ENCODE measurements at regions not wholly inside any gene's neighbourhood (a gene's known extent, or its start where the extent isn't known, plus 50 kb on each side); places are given as distances from the start of the nearest gene placed in this dataset.

GRCh38 chr13:47170971-47171370 lies 274.1 kb upstream of the HTR2A start:
- Histone ChIP-seq H2AFZ (ENCODE audit: low read depth, low read length, severe bottlenecking) (no peak overlapping the region), H3K4me2 (ENCODE audit: low read depth, low read length, poor library complexity, severe bottlenecking) (no peak overlapping the region), H3K9ac (ENCODE audit: low read length) (no peak overlapping the region), H3K4me3 (ENCODE audit: insufficient read depth, low read length, poor library complexity, severe bottlenecking) (no peak overlapping the region), H3K27ac (ENCODE audit: low read depth, low read length) (no peak overlapping the region), H3K27me3 (ENCODE audit: low read length) (no peaks in the 10 kb centered on the region), H3F3A (ENCODE audit: insufficient read depth) (no peaks in the 10 kb centered on the region), H3K79me2 (ENCODE audit: insufficient read depth, low read length) (no peaks in the 10 kb centered on the region), H3K9me2 (replicated peaks; ENCODE audit: insufficient read depth, low read length) (no peaks in the 10 kb centered on the region), H4K20me1 (ENCODE audit: low read depth, low read length) (no peaks in the 10 kb centered on the region), H3K9me3 (ENCODE audit: insufficient read depth, low read length) (no peaks in the 10 kb centered on the region), H3K36me3 (ENCODE audit: low read length) (no peaks in the 10 kb centered on the region)
- TF ChIP-seq EZH2phosphoT487 (conservative IDR thresholded peaks at IDR 0.05; ENCODE audit: low read length), result no peak

GRCh38 chr13:47168618-47169017 lies 271.8 kb upstream of the HTR2A start:
- Histone ChIP-seq H3K27ac (ENCODE audit: low read depth, low read length) (no peak overlapping the region), H3K36me3 (ENCODE audit: low read length) (no peaks in the 10 kb centered on the region), H4K20me1 (ENCODE audit: low read depth, low read length) (no peaks in the 10 kb centered on the region), H3K4me2 (ENCODE audit: low read depth, low read length, poor library complexity, severe bottlenecking) (no peak overlapping the region), H3K79me2 (ENCODE audit: insufficient read depth, low read length) (no peaks in the 10 kb centered on the region), H3K9ac (ENCODE audit: low read length) (no peak overlapping the region), H3K4me3 (ENCODE audit: insufficient read depth, low read length, poor library complexity, severe bottlenecking) (no peak overlapping the region), H3K27me3 (ENCODE audit: low read length) (no peaks in the 10 kb centered on the region), H3K9me3 (ENCODE audit: insufficient read depth, low read length) (no peaks in the 10 kb centered on the region), H2AFZ (ENCODE audit: low read depth, low read length, severe bottlenecking) (no peak overlapping the region), H3F3A (ENCODE audit: insufficient read depth) (no peaks in the 10 kb centered on the region), H3K9me2 (replicated peaks; ENCODE audit: insufficient read depth, low read length) (no peaks in the 10 kb centered on the region)
- TF ChIP-seq CTCF (IDR thresholded peaks at IDR 0.05; ENCODE audit: insufficient read depth, low read length, poor library complexity, severe bottlenecking) (no peak), EZH2phosphoT487 (conservative IDR thresholded peaks at IDR 0.05; ENCODE audit: low read length) (no peak)

GRCh38 chr13:47168066-47168465 lies 271.2 kb upstream of the HTR2A start:
- Histone ChIP-seq H3K79me2 (ENCODE audit: insufficient read depth, low read length) (no peaks in the 10 kb centered on the region), H3K9me3 (ENCODE audit: insufficient read depth, low read length) (no peaks in the 10 kb centered on the region), H3K4me2 (ENCODE audit: low read depth, low read length, poor library complexity, severe bottlenecking) (no peak overlapping the region), H3K4me3 (ENCODE audit: insufficient read depth, low read length, poor library complexity, severe bottlenecking) (no peak overlapping the region), H3K9me2 (replicated peaks; ENCODE audit: insufficient read depth, low read length) (no peaks in the 10 kb centered on the region), H3K27me3 (ENCODE audit: low read length) (no peaks in the 10 kb centered on the region), H3K27ac (ENCODE audit: low read depth, low read length) (no peak overlapping the region), H3K9ac (ENCODE audit: low read length) (no peak overlapping the region), H3K36me3 (ENCODE audit: low read length) (no peaks in the 10 kb centered on the region), H2AFZ (ENCODE audit: low read depth, low read length, severe bottlenecking) (no peak overlapping the region), H4K20me1 (ENCODE audit: low read depth, low read length) (no peaks in the 10 kb centered on the region), H3F3A (ENCODE audit: insufficient read depth) (no peaks in the 10 kb centered on the region)
- TF ChIP-seq CTCF (IDR thresholded peaks at IDR 0.05; ENCODE audit: insufficient read depth, low read length, poor library complexity, severe bottlenecking) (no peak), EZH2phosphoT487 (conservative IDR thresholded peaks at IDR 0.05; ENCODE audit: low read length) (no peak)

GRCh38 chr13:47166336-47166735 lies 269.5 kb upstream of the HTR2A start:
- Histone ChIP-seq H3K27ac (ENCODE audit: low read depth, low read length) (no peak overlapping the region), H3K36me3 (ENCODE audit: low read length) (no peaks in the 10 kb centered on the region), H3K9ac (ENCODE audit: low read length) (no peak overlapping the region), H3K27me3 (ENCODE audit: low read length) (no peaks in the 10 kb centered on the region), H4K20me1 (ENCODE audit: low read depth, low read length) (no peaks in the 10 kb centered on the region), H3K79me2 (ENCODE audit: insufficient read depth, low read length) (no peaks in the 10 kb centered on the region), H3K9me2 (replicated peaks; ENCODE audit: insufficient read depth, low read length) (no peaks in the 10 kb centered on the region), H2AFZ (ENCODE audit: low read depth, low read length, severe bottlenecking) (no peak overlapping the region), H3F3A (ENCODE audit: insufficient read depth) (no peaks in the 10 kb centered on the region), H3K4me3 (ENCODE audit: insufficient read depth, low read length, poor library complexity, severe bottlenecking) (no peak overlapping the region), H3K4me2 (ENCODE audit: low read depth, low read length, poor library complexity, severe bottlenecking) (no peak overlapping the region), H3K9me3 (ENCODE audit: insufficient read depth, low read length) (no peaks in the 10 kb centered on the region)
- TF ChIP-seq CTCF (IDR thresholded peaks at IDR 0.05; ENCODE audit: insufficient read depth, low read length, poor library complexity, severe bottlenecking) (no peak), EZH2phosphoT487 (conservative IDR thresholded peaks at IDR 0.05; ENCODE audit: low read length) (no peak)
